ENCODE measurements at regions not wholly inside any gene's neighbourhood (a gene's known extent, or its start where the extent isn't known, plus 50 kb on each side); places are given as distances from the start of the nearest gene placed in this dataset.

GRCh38 chr14:27063959-27064358, 466.1 kb upstream of the NOVA1 start:
- DNase-seq (ENCODE audit: low read depth) = no peak
- no peak overlapping the region for H3K4me3 ChIP-seq (ENCODE audit: low read length)
- no peak for TF ChIP-seq CTCF (IDR thresholded peaks at IDR 0.05; ENCODE audit: insufficient read depth, low read depth, low read length, missing control alignments)

GRCh38 chr14:27065886-27066285, 468.1 kb upstream of the NOVA1 start:
- no peak for TF ChIP-seq CTCF (IDR thresholded peaks at IDR 0.05; ENCODE audit: insufficient read depth, low read depth, low read length, missing control alignments)
- DNase-seq (ENCODE audit: low read depth) = no peak
- no peak overlapping the region for H3K4me3 ChIP-seq (ENCODE audit: low read length)

GRCh38 chr14:27067961-27068360, 470.1 kb upstream of the NOVA1 start:
- H3K4me3 ChIP-seq (ENCODE audit: low read length) = no peak overlapping the region
- no peak for DNase-seq (ENCODE audit: low read depth)
- TF ChIP-seq CTCF (IDR thresholded peaks at IDR 0.05; ENCODE audit: insufficient read depth, low read depth, low read length, missing control alignments) = no peak

- no peak for DNase-seq (ENCODE audit: low read depth)
- no peak for TF ChIP-seq CTCF (IDR thresholded peaks at IDR 0.05; ENCODE audit: insufficient read depth, low read depth, low read length, missing control alignments)
- no peak overlapping the region for H3K4me3 ChIP-seq (ENCODE audit: low read length)
Observed at GRCh38 chr14:27072589-27072988, 474.8 kb upstream of the NOVA1 start.

GRCh38 chr14:27075503-27075902, 477.7 kb upstream of the NOVA1 start:
- H3K4me3 ChIP-seq (ENCODE audit: low read length) = no peak overlapping the region
- no peak for TF ChIP-seq CTCF (IDR thresholded peaks at IDR 0.05; ENCODE audit: insufficient read depth, low read depth, low read length, missing control alignments)
- no peak for DNase-seq (ENCODE audit: low read depth)

- no peak for TF ChIP-seq CTCF (IDR thresholded peaks at IDR 0.05; ENCODE audit: insufficient read depth, low read depth, low read length, missing control alignments)
- no peak for DNase-seq (ENCODE audit: low read depth)
- no peak overlapping the region for H3K4me3 ChIP-seq (ENCODE audit: low read length)
Observed at GRCh38 chr14:27077214-27077613, 479.4 kb upstream of the NOVA1 start.

GRCh38 chr14:27077710-27078109, 479.9 kb upstream of the NOVA1 start:
- DNase-seq (ENCODE audit: low read depth) = no peak
- no peak for TF ChIP-seq CTCF (IDR thresholded peaks at IDR 0.05; ENCODE audit: insufficient read depth, low read depth, low read length, missing control alignments)
- H3K4me3 ChIP-seq (ENCODE audit: low read length) = no peak overlapping the region

All from epithelial cell of esophagus (primary cell).